Suprapubic skin (tissue), 4 donors: ENCODE measurements at regions not wholly inside any gene's neighbourhood (a gene's known extent, or its start where the extent isn't known, plus 50 kb on each side); places are given as distances from the start of the nearest gene placed in this dataset.

Source experiments
- DNase-seq, 2 donors: peaks; one replicate each; pipeline ENCODE4 v3.0.0-alpha.2; 2019; ENCODE audit warnings: low spot score in 2 of 2
- H3K27ac ChIP-seq: fragments of 200-600 bp; sonication (generic); one replicate; pipeline ENCODE4 v1.5.1; 2019
- H3K27me3 ChIP-seq: fragments of 200-600 bp; sonication (generic); one replicate; pipeline ENCODE4 v1.5.1; 2019
- H3K36me3 ChIP-seq: fragments of 200-600 bp; sonication (generic); one replicate; pipeline ENCODE4 v1.5.1; 2019
- H3K4me1 ChIP-seq: fragments of 200-600 bp; sonication (generic); one replicate; pipeline ENCODE4 v1.5.1; 2019
- H3K4me3 ChIP-seq: fragments of 200-600 bp; sonication (generic); one replicate; pipeline ENCODE4 v1.5.1; 2019; ENCODE audit warnings: mild to moderate bottlenecking
- H3K9me3 ChIP-seq: fragments of 200-600 bp; sonication (generic); one replicate; pipeline ENCODE4 v1.5.1; 2019
- CTCF ChIP-seq, 2 donors: fragments of 200-600 bp in 1 of 2; fragments of 450-650 bp in 1 of 2; sonication (generic) in 1 of 2; IDR thresholded peaks; one replicate each; pipeline ENCODE4 v1.5.1; 2016 to 2019; ENCODE audit warnings: antibody characterized with exemption in 2 of 2, mild to moderate bottlenecking in 1 of 2, moderate library complexity in 1 of 2
- EP300 ChIP-seq: sonication (generic); formaldehyde crosslinking; IDR thresholded peaks from one replicate; pipeline ENCODE4 v1.6.1; 2017; ENCODE audit warnings: antibody characterized with exemption
- POLR2A ChIP-seq, 2 donors: fragments of 450-650 bp; IDR thresholded peaks; one replicate each; pipeline ENCODE4 v1.6.1; 2017; ENCODE audit warnings: antibody characterized with exemption in 2 of 2, mild to moderate bottlenecking in 2 of 2, moderate library complexity in 2 of 2
- POLR2AphosphoS5 ChIP-seq, 3 donors: sonication (generic); formaldehyde crosslinking; IDR thresholded peaks; one replicate each; pipeline ENCODE4 v1.6.1; 2017; ENCODE audit warnings: antibody characterized with exemption in 3 of 3
- WGBS: methylation state at CpG from one replicate; pipeline ENCODE4 v1.1.5; 2018; 5-methylcytosine and 5-hydroxymethylcytosine counted together

DNA sequence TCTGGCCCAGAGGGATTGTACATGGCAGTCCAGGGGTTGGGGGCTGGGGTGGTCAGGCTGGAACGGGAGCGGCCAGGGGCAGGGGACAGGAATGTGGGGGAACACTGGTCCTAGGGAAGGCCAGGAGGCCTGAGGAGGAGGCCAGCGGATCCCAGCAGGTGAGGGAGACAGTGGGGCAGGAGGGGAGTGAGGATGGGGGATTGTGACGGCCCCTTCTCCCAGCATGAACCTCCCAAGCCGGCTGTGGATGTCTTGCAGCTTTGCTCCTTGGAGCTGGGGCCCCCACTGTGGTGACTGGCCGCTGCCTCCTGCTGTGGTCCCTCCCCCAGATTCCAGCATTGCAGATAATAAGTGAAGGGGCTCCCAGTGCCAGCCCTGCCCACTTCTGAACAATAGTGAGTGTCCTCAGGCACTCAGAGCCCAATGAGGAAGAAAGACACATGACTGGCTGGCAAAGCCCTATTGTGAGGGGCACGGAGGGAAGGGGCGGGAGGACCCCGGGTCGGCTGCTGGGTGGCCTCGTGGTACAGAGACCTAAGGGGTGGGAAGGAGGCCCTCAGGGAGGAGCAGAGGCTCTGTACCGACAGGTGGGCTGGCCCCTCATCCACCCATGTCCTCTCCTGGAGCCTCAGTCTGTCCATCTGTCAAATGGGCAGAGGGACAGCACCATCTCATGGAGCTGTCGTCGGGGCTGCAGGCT, 215.0 kb downstream of the KIF26A start:
- Histone ChIP-seq H3K4me3 (no peak overlapping the region), H3K27me3 (peaks cover 25% of the 10 kb centered on the region), H3K36me3 (no peaks in the 10 kb centered on the region), H3K27ac (no peak overlapping the region), H3K4me1 (no peaks in the 10 kb centered on the region), H3K9me3 (no peaks in the 10 kb centered on the region)
- peak; percentile 49 to 62 for DNase-seq
- no peak for TF ChIP-seq EP300
- 88% methylated on average over 13 of the region's 14 CpGs for whole genome bisulfite sequencing

DNA sequence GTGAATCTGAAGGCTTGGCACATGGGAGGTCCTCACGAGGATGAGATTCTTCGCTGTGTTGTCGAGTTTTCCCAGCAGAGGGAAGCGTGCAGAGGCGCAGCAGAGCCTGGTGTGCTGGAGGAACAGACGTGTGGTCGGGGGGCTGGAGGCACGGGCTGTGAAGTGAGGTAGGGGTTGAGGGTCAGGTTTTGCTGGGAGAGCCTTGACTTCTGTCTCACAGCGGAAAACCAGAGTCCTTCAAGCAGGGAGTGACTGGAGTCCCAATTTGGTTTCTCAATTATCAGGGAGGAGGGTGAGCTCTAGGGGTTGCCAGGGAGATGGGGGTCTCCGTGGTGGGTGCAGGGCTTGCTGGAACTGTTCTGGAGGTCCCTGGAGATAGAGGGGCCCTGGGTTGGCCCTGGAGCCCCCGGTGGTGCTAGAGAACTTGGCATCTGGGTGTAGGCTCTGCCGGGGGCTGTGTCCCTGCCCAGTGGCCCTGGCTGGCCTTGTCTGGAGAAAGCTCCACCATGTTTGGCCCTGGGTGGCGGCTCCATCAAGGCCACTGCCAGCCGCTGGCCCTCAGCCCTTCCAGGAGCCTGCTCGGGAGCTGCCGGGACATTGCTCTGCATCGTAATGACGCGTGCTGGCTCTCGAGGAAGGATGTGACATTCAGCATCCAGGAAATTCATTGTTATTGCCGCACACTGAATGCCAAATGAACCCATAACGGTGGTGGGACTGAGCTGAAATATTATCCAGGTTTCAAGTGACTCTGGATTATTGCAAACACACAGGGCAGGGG, 215.7 kb downstream of the KIF26A start:
- Histone ChIP-seq H3K9me3 (no peaks in the 10 kb centered on the region), H3K27me3 (peaks cover 25% of the 10 kb centered on the region), H3K4me1 (no peaks in the 10 kb centered on the region), H3K36me3 (no peaks in the 10 kb centered on the region), H3K27ac (no peak overlapping the region), H3K4me3 (no peak overlapping the region)
- peak; percentile 56 to 77 for DNase-seq
- 62% methylated on average over 15 of the region's 22 CpGs for WGBS
- TF ChIP-seq EP300 (no peak), POLR2A (IDR thresholded peaks at IDR 0.05) (no peak), CTCF (IDR thresholded peaks at IDR 0.05) (no peak), POLR2AphosphoS5 (IDR thresholded peaks at IDR 0.05) (no peak)

DNA sequence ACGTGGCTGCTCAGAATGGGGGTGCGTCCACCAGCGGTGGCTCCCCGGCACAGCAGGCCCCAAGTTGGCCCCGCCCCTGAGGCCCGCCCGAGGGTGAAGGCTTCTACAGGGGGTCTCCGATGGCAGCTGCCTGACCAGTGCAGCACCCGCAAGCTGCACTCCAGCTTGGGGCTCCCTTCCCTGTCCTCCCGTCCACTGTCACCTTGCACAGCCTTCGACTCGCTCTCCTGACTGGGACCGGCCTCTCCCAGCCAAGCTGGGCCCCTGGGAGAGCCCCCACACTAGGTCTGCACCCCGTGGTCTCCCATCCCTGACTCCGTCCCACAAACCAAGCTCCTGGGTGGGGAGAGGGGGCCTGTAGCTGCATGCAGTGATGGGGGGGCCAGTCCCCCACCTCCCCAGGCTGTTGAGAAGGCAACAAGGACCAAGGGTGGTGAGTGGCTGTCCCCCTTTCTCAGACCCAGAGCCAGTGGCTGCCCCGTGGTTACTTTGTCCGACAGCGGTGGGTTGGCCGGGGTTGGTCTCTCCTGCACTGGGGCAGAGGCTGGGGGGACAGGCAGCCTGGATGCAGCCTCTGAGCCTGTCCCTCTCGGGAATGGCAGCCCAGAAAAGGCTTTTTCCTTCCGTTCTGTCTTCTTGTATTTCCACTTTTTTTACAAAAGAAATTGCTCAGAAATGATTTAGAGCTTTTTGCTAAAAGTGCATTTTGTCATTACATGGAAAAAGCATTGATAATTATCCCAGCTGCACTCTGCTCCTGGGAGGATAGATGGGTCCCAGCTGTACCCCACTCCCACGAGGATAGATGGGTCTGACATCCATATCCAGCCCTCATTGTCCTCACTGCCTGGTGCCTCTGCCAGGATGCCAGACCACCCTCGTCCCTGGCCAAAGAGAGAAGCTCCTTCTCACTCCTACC, 217.0 kb downstream of the KIF26A start:
- Histone ChIP-seq H3K27ac (no peak overlapping the region), H3K27me3 (peaks cover 21% of the 10 kb centered on the region), H3K36me3 (no peaks in the 10 kb centered on the region), H3K4me1 (no peaks in the 10 kb centered on the region), H3K4me3 (no peak overlapping the region), H3K9me3 (no peaks in the 10 kb centered on the region)
- WGBS: 69% methylated on average over 8 of the region's 23 CpGs
- TF ChIP-seq CTCF (IDR thresholded peaks at IDR 0.05) (no peak), POLR2AphosphoS5 (IDR thresholded peaks at IDR 0.05) (no peak), EP300 (no peak), POLR2A (IDR thresholded peaks at IDR 0.05) (no peak)
- peak; percentile 53 to 74 for DNase-seq

- H3K27ac ChIP-seq: no peak overlapping the region
- WGBS: 79% methylated on average over 4 of the region's 16 CpGs
- no peaks in the 10 kb centered on the region for H3K36me3 ChIP-seq
- no peaks in the 10 kb centered on the region for H3K9me3 ChIP-seq
- H3K27me3 ChIP-seq: peaks cover 21% of the 10 kb centered on the region
- no peak overlapping the region for H3K4me3 ChIP-seq
- no peaks in the 10 kb centered on the region for H3K4me1 ChIP-seq
- TF ChIP-seq EP300 (no peak), POLR2A (IDR thresholded peaks at IDR 0.05) (no peak), CTCF (IDR thresholded peaks at IDR 0.05) (no peak), POLR2AphosphoS5 (IDR thresholded peaks at IDR 0.05) (no peak)
- peak; percentile 50 to 63 for DNase-seq
Measured at GRCh38 chr14:104356020-104356737, 217.8 kb downstream of the KIF26A start.
